22Rv1 (cell line): ENCODE measurements at regions not wholly inside any gene's neighbourhood (a gene's known extent, or its start where the extent isn't known, plus 50 kb on each side); places are given as distances from the start of the nearest gene placed in this dataset.

ENCODE experiments used
- H3K27ac ChIP-seq: fragments of 450-650 bp; 2 replicates; pipeline ENCODE4 v1.5.1; 2017
- ZFX ChIP-seq: fragments of 450-650 bp; IDR thresholded peaks from 2 replicates; pipeline ENCODE4 v1.6.1; 2017; ENCODE audit warnings: antibody characterized with exemption, borderline replicate concordance
- TF ChIP-seq, protein P1 (sequence below): fragments of 450-650 bp; IDR thresholded peaks from 2 replicates; pipeline ENCODE4 v1.5.1; 2017; ENCODE audit warnings: mild to moderate bottlenecking

DNA sequence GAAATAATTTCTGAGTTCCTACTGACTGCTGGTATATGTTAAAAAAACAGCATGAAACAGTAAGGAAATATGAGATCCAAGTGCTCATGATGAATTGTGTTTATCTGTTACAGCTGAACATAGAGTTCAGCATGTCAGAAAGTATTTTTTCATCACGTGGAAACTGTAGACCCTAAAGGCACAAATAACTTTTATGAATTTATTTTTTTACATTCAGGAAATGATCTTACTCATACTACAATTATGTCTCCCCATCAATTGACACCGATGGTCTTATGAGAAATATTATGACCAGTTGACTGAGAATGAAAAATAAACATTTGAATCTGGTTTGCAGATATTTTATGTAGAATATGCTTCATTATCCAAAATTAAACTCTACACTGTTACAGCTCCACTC, 283.1 kb upstream of the SPANXN4 start:
- H3K27ac ChIP-seq = no peak overlapping the region
- TF ChIP-seq, protein P1, sequence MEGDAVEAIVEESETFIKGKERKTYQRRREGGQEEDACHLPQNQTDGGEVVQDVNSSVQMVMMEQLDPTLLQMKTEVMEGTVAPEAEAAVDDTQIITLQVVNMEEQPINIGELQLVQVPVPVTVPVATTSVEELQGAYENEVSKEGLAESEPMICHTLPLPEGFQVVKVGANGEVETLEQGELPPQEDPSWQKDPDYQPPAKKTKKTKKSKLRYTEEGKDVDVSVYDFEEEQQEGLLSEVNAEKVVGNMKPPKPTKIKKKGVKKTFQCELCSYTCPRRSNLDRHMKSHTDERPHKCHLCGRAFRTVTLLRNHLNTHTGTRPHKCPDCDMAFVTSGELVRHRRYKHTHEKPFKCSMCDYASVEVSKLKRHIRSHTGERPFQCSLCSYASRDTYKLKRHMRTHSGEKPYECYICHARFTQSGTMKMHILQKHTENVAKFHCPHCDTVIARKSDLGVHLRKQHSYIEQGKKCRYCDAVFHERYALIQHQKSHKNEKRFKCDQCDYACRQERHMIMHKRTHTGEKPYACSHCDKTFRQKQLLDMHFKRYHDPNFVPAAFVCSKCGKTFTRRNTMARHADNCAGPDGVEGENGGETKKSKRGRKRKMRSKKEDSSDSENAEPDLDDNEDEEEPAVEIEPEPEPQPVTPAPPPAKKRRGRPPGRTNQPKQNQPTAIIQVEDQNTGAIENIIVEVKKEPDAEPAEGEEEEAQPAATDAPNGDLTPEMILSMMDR = no peak
- TF ChIP-seq ZFX = no peak

DNA sequence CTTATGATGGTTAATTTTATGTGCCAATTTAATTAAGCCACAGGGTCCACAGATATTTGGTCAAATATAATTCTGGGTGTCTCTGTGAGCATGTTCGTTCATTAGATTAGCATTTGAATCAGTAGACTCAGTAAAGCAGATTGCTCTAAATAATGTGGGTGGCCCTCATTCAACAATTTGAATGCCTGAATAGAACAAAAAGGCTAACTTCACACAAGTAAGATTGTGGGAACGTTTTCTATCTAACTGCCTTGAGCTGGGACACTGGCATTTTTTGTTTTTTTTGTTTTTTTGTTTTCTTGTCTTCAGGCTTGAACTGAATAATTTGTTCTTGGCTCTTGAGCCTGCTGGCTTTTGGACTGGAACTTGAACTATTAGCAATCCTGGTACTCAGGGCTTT, 292.4 kb upstream of the SPANXN4 start:
- TF ChIP-seq, protein P1 = no peak
- no peak for TF ChIP-seq ZFX
- H3K27ac ChIP-seq = no peak overlapping the region

DNA sequence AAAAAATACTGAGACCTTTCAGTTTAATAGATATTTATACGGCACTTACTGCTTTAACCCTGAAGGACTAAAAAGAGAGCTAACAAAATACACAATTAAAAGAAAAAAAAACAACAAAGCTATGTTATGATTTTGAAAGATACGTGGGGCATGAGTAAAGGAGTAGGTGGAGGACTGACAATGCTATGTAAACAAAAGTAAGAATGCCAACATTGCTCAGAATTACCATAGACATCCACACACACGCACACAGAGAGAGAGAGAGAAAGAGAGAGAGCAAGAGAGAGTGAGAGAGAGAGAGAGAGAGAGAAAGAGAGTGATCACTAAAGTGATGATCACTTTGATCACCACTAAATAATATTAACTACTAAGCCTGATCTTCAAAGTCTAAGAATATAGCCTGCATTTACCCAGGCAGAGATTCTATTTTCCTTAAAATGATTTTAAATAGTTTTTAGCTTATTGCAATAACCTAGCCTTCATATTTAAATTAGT, 313.9 kb upstream of the SPANXN4 start:
- H3K27ac ChIP-seq = no peak overlapping the region
- no peak for TF ChIP-seq ZFX
- TF ChIP-seq, protein P1 = no peak

DNA sequence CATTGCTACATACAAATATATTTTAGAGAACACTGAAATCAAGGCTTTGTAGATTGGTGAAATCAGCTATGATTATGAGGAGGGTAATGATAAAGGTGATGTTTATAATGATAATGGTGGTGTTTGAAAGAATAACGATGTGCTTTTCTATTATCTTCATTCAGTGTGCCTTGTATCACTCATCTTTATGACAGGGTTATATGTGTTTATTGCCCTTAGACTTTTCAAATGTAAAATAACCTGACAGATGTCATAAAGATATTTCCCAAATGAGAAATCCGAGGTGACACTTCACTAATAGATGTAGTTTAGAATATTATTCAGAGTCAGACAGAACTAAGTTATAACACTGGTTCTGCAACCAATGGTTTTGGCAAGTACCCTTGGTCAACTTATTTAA, 323.0 kb upstream of the SPANXN4 start:
- TF ChIP-seq ZFX = no peak
- TF ChIP-seq, protein P1 = no peak
- H3K27ac ChIP-seq = no peak overlapping the region

DNA sequence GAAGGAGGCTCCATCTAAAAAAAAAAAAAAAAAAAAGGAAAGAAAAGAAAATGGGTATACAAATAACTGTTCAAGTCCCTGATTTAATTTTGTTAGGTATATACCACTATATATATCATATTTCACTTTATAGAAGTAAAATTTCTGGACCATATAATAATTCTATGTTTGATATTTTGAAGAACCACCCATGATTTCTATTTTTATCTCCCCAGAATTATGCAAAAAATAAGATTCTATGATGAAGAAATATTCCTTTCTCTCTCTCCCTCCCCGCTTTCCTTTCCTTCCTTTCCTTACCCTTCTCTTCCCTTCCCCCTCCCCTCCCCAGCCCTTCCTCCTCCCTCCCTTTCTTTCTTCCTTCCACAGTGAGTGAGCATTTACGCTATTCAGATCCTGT, 337.5 kb upstream of the SPANXN4 start:
- TF ChIP-seq, protein P1 = no peak
- TF ChIP-seq ZFX = no peak
- no peak overlapping the region for H3K27ac ChIP-seq

DNA sequence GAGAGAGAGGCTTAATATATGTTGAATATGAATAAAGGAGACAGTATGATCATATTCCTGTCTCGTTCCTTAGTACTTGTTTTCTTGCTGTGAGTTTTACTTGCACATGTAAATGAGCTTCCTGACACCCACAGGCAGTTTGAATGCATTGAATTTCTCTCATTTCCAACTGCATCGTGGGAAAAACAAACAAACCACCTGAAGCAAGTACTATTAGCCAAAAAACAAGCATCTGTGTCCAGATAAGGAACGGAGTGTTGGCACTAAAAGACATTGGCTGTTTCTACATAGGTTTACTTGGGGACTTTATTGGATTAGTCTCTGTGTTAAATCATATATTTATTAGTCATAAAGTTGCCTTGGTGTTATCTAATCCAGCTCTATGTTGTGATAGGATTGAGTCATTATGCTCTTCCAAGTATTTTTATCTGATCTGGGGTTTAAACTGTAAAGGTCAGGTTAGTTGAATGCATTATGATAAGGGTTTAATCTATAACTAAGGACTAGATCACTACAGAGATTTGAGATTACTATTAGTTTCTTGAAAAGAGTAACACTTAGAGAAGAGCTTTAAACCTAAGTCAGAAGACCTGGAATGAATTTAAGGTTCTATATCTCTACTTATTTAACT, 339.0 kb upstream of the SPANXN4 start:
- no peak overlapping the region for H3K27ac ChIP-seq
- TF ChIP-seq, protein P1 = no peak
- no peak for TF ChIP-seq ZFX

DNA sequence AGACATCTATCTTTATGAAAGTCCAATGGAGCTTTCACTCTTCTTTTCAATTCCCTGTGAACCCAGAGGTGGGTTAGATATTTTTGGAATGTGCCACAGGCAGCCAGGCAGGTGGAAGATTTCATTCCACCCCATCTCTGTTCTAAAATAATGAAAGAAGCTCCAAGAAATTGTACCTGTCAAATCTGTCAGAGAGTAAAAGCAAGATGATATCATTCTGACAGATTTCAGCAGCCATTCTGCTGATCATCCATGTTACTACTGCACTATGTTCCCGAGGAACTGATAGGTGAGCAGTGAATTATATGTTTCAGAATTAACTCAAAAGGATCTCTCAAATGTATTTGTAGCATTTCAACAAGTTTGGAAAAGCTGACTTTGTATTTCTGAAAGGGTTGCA, 339.5 kb upstream of the SPANXN4 start:
- no peak overlapping the region for H3K27ac ChIP-seq
- TF ChIP-seq, protein P1 = no peak
- TF ChIP-seq ZFX = no peak
